GM21737 (cell line): ENCODE measurements at regions not wholly inside any gene's neighbourhood (a gene's known extent, or its start where the extent isn't known, plus 50 kb on each side); places are given as distances from the start of the nearest gene placed in this dataset.
"Not testable (repeated sequence)": the region's sequence is repeated elsewhere in the genome, so short reads cannot be mapped to it uniquely, and the experiment has no call there.

Experiments used
- ATAC-seq: cut with Tn5 transposase; IDR thresholded peaks from one replicate; pipeline ENCODE4 v1.9.1; 2021; ENCODE audit warnings: mild to moderate bottlenecking, moderate library complexity; ENCODE audit not compliant: unreplicated experiment

DNA sequence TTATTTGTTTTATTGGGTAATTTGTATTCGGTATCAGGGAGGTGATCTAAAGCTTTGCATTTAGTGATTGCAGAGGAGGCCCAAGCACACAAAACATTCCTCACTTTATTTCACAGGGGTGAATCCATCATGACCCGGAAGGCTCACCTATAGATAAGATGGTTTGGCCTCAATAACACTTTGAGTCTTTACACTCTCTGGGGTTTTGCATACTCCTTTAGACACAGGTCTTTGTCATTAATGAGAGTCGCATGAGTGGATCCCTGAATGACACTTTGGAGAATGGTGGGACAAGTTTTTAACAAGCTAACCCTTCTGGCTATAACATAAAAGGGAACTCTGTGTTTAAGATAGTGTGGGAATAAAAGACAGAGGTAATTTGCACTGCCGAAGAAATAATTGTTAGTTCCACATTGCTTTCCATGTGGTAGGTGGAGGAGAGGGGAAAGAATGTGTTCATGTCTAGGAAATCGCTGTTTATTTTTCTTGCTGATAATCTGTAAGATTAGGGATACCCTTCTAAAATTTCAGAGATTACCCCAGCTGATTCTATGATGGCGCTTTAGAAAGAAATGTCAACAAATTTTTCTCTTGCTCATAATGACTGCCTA is 455.8 kb downstream of the TFEC start:
- ATAC-seq: no peak

DNA sequence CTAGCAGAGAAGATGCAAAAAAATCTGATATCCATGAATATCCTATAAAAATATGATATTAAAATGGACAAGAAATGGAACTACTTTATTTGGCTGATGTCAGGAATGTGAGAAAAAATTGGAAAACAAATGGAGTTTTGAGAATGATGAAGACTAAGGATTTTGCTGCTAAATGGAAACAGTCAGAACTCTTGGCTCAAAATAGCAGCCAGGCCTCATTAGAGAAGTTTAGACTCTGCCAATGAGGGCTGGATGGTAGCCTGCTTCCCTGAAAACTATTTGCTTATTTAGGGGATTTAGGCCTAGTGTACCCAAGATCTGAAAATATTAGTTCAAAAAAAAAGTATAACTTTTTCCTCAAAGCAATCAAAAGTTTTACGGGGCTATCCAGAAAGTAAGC is 458.5 kb downstream of the TFEC start:
- ATAC-seq: no peak

- ATAC-seq: no peak
Measured at GRCh38 chr7:115561335-115562110, 469.0 kb downstream of the TFEC start.

DNA sequence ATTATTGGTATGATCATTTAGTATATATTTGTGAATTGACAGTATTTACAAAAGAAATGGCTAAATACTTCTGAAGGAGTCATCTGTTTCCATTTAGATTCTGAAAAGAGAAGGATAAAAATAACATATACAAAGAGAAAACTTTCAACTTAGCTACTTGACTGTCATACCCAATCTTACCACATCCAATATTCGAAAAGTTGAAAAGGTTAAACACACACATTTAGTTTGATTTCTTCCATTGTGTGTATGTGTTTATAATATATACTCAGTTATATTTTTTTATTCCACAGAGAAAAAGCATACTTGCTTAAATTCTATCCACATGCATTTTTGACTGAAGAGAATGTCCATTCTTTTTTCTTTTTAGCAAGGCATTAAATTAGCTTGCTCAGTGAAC is 470.7 kb downstream of the TFEC start:
- no peak for ATAC-seq

DNA sequence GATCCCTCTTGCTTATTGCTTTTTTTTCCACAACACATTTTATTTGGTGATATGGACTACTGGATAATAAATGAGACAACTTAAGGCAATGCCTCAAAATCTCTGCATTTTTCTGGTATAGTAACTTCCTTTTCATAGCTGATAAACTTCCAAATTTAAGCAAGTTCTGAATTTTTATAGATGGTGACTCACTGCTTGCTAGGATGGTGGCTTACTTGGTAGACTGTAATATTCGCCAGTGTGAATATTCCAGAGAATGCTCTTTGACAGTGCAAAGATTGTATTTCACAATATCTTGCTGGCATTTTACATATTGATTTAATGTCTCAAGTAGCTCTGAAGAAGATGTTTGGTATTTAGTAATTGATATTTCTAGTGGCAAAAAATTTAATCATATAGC is 472.4 kb downstream of the TFEC start:
- no peak for ATAC-seq

DNA sequence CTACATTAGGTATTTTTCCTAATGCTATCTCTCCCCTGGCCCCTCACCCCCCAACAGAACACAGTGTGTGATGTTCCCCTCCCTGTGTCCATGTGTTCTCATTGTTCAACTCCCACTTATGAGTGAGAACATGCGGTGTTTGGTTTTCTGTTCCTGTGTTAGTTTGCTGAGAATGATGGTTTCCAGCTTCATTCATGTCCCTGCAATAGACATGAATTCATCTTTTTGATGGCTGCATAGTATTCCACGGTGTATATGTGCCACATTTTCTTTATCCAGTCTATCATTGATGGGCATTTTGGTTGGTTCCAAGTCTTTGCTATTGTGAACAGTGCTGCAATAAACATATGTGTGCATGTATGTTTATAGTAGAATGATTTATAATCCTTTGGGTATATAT is 473.3 kb downstream of the TFEC start:
- ATAC-seq: not testable (repeated sequence)

DNA sequence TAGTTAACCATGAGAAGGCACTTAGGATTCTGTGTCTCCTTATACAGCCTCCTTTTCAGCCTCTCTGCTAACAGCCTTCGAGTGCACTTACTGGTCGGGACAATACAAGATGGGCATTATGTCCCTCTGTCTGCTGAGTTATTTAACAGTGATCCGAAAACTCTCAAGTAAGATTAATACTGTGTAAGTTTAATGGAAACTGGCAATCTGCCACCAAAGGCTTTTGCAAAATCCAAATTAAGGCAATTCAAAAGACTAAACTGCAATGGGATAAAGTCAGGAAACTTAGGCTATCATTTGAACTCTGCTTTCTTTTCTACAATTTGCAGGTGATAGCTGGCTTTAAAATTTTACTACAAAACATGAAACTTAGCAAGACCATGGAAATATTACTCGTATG is 477.8 kb downstream of the TFEC start:
- ATAC-seq: no peak

DNA sequence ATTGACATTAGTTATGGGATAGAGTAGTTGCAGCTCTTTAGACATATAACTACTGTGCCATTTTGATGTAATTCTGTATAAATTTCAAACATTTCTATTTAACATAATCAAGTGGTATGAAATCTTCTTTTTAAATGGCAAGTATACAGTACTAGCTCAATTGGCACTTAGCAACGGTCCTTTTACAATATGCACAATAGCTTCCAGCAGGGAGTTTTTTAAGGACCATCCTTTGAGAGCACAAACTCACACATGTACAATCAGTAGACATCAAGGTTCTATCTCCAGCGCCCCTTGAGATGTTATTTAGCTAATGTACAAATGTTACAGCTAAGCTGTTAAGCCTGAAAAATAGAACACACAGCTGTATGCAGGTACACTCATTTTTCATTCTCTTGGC is 480.7 kb downstream of the TFEC start:
- no peak for ATAC-seq

DNA sequence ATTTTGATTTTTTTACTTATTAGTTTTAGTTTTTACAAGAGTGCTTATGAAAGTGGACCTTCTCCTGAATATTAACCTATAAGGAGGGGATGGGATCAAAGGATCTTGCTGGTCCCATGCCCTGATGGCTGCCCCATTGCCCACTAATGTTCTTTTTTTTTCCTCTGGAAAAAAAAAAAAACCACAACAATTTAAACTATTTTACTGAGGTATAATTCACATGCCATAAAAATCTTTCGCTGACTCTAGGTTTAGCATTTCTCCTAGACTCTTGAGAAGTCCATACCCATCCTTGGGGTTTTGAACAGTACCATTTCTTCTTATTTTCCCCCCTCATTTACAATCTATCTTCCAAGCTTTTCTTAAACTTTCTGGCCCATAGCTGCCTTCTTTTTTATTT is 481.8 kb downstream of the TFEC start:
- no peak for ATAC-seq

- ATAC-seq: no peak
Measured at GRCh38 chr7:115546790-115547189, 483.8 kb downstream of the TFEC start.

DNA sequence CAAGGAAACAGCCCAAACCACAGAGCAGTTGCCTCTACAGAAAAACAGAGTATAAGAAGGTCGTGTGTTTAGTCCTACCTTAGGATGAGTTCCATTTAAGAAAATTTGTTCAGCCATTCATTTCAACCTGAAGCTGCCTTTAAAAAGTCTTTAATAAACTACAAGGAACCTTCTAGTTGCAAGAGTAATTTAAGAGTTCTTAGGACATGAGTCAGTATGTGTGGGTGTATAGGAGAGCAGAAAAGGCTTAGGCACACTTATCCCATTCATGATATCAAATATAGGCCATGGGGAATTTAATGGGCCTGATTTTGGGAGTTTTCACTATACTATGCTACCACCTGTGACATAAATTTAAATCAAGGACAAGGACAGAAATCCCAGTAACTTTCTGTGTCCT is 496.8 kb downstream of the TFEC start:
- no peak for ATAC-seq

DNA sequence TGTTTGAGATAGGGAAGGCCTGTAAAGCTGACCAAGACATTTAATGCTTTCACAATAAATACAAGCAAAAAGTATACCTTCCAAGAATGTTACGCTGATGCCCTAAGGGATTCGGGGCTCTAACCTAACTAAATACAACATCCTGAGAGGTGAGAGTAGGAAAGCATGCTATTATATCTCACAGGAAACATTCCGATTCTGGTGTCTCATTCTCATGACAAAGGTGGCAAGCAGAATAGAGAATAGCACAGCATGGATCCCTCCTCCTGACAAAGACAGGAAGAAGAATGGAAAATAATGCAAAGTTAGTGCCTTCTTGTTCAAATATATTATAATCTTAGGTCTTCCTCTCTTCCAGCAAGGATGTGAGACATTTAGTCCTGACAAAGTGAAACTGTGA is 504.3 kb downstream of the TFEC start:
- no peak for ATAC-seq

DNA sequence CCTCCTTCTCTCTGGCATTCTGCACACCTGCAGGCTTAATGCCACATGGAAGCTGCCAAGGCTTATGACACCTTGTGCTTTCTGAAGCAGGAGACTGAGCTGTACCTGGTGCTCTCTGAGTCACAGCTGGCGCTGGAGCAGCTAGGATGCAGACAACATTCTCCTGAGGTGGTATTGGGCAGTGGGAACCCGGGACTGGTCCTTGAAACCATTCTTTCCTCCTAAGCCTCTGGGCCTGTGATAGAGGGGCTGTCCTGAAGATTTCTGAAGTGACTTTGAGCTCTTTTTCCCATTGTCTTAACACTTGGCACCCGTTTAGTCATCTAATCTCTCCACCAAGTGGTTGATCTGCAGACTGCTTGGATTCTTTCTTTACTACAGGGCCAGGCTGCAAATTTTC is 508.4 kb downstream of the TFEC start:
- no peak for ATAC-seq

- ATAC-seq: no peak
Measured at GRCh38 chr7:115516341-115516740, 514.2 kb downstream of the TFEC start.

DNA sequence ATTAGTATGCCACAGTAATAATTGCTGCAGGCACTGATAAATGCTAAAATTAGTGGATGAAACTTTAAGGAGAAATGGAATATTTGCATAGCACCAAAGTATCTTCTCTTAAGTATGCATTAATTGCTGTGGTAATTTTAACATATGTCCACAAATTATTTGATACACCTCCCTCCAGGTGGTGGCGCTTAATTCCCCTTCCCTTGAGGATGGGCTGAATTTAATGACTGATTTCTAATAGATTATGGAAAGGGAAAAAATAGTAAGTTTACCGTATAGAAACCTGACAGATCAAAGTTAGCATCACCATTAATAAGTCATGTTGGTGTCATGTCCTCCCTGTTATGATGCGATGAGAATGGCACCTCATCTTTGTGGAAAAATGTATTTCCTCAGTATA is 519.2 kb downstream of the TFEC start:
- ATAC-seq: no peak

DNA sequence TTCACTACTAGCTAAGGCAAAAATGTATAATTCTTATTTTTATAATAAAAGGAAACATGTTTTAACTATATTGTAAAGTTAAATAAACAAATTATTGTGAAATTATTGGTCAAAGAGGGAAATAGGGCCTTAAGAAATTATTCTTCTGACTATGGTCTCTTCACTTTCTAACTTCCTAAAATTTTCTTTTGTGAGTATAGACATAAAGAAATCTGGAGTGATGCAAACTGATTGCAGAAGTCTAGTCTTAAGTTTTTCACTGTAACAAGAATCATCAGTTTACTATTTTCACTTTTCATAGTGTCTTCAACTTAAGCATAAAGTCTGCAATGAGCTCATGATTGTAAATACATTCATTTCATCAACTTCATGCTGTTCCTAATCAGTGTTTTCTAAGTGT is 525.4 kb downstream of the TFEC start:
- no peak for ATAC-seq

DNA sequence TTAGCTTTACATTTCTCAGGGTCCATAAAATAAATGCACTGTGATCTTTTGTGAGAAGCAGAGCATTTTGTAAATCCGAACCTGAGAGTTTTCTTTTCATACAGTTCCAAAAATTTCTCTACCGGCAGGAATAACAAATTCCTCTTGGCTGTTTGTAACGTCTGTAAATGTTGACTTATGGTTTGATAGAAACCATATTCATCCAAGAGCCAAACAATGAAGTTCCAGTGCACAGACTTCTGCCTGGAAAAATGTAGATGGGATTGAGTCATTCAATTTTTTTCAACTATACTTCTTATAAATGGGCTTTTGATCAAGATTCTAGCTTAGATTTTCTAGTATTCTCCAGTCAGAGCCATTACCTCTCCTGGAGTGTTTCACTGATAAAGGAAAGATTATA is 530.6 kb downstream of the TFEC start:
- no peak for ATAC-seq

GRCh38 chr7:115496006-115496405 is 534.6 kb downstream of the TFEC start:
- no peak for ATAC-seq

- no peak for ATAC-seq
Measured at GRCh38 chr7:115494529-115495147, 535.9 kb downstream of the TFEC start.

- ATAC-seq: no peak
Measured at GRCh38 chr7:115493381-115493780, 537.2 kb downstream of the TFEC start.

- no peak for ATAC-seq
Measured at GRCh38 chr7:115491744-115492380, 538.7 kb downstream of the TFEC start.

GRCh38 chr7:115479448-115479847 is 551.1 kb downstream of the TFEC start:
- no peak for ATAC-seq
